ENCODE measurements at regions not wholly inside any gene's neighbourhood (a gene's known extent, or its start where the extent isn't known, plus 50 kb on each side); places are given as distances from the start of the nearest gene placed in this dataset.
A peak's percentile ranks its signal among the peaks of the same experiment; 100 is the strongest.

DNA sequence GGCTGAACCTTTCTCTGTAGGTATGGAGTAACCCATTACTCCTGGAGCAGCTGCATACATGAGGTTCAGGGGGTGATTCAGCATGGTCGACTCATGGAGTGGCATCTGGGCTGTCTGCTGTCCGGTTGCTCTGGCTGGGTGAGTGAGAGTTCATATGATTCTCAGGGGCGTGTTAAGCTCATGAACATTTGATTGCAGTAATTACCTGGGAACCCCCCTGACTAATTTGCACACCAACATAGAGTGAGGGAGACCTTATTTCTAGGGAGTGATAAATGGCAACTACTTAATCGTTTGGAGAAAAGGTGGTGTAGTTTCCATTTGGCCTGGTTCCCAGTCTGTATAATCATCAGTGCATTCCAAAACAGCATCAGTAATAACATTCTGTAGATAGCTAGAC, 661.9 kb downstream of the ETS1 start:
- DNase-seq = no peak

DNA sequence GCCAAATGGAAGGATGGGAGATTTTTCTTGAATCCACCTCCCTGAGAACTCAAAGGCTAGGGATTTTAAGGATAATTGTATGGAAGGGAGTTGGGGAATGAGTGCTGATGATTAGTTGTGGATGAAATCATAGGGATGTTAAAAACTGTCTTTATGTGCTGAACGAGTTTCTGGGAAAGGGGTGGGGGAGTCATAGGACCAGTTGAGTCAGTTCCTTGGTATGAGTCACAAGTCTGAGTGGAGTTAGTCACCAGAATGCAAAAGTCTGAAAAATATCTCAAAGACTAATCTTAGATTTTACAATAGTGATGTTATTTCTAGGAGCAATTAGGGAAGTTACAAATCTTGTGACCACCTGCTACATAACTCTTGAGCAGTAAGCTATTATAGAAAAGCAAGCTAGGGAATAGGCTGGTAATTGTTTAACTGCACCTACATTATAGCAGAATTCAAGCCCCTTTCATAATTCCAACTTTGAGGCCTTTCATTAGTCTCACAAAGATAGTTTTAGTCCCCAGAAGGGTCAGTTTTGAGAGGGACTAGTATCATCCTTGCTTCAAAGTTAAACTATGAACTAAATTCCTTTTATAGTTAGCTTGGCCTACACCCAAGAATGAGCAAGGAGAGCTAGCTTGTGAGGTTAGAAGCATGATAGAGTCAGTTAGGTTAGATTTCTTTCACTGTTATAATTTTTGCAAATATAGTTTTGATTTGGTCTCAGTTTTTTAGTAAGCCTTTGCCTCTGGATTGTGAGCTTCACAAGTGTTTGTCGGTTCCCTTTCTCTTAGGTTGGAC, 668.0 kb downstream of the ETS1 start:
- peak; percentile 25 for DNase-seq

DNA sequence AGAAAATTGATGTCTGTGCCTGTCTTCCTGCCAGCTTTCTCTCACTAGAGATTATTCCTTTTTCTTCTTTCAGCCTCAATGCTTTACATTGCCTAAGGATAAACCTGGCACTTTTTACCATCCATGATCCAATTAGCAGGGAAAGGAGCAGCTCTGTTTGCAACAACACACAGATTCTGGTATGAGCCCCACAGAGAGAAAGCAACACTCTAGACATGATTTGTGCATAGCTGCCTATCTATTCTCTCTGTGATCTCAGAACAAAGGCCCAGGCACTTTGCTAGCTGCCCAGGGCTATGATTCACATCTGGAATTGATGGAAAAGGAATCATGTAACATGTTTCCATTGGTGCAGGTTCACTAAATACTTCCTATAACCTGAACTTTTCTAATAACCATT, 685.0 kb downstream of the ETS1 start:
- DNase-seq = no peak

DNA sequence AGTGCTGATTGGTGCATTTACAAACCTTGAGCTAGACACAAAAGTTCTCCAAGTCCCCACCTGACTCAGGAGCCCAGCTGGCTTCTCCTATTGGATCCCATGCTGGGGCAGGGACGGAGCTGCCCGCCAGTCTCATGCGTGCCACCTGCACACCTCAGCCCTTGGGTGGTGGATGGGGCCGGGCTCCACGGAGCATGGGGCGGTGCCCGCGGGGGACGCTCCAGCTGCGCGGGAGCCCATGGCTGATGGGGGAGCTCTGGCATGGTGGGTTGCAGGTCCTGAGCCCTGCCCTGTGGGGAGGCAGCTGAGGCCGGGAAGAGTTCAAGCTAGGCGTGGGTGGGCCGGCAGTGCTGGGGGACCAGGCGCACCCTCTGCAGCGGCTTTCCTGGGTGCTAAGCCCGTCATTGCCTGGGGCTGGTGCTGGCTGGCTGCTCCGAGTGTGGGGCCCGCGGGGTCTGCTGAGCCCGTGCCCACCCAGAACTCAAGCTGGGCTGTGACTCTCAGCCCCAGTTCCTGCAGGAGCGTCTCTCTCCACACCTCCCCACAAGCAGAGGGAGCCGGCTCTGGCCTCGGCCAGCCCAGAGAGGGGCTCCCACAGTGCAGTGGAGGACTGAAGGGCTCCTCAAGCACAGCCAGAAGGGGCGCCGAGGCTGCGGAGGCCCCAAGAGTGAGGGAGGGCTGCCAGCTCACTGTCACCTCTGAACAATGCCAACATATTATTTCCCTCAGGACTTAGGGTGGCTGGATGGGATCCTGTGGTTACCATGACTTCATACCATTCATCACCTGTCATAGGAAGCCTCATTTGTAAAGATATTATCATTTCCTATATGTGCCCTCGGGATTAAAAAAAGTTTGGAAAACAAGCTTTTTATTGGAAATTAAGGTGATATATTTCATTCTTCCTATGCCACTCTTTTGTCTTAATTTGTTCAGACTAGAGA, 688.7 kb downstream of the ETS1 start:
- no peak for DNase-seq

DNA sequence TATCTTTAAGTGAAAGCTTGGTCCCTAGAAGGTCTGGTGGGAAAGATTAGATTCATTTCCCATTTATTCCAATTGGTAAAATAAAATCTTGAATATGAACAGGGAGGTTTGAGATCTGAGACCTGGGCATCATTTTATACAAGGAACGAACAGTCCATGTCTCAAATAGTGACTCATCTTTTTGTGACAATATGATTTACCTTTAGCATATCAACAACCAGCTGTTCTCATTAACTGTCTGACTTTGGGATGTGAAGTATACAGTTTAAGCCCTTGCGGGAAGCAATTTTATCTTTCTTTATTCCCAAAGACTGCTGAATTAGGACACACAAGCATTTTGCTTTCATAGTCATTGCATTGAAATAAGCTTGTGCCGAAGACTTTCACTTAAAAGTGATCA, 691.6 kb downstream of the ETS1 start:
- no peak for DNase-seq

DNA sequence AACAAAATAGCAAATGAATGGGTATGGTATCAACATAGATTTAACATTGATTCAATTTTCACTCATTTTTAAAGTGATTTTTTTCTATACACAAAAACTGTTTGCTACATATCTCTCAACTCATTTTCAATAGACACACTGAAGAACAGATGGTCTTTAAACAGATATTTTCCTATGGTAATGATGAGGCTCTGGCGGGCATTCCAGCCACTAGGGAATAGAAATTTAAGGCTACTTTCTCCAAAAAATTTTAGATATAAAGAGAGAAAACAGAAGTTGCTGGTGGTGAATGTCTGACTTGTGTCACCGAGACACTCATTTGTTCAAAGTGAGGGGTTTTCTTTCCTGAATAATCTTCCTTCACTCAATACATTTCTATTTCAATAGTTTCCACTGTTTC, 693.0 kb downstream of the ETS1 start:
- no peak for DNase-seq

DNA sequence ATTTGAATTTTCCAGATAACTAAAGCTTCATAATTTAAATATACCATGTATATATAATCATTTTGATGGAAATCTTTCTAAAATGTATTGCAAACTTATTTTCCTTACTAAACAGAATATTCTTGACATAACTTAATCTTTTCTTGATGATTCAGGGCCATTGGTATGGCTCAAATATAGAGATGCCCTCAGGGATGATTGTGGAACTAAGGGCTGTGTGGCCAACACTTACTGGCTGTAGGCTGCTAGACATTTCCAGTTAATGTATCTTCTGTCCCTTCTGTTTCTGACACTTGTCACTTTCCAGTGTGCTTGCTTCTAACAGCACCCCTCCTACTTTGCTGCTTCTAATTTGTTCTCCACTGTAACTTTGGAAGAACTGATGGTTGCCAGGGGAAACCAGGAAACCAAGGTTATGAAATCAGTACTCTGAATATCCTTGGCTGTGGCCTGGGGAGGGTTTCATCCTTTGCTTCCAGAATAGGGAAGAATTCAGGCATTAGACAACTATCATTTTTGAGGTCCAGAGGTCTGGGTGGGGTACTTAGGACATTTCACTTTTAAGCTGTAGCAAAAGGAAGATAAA, 697.2 kb downstream of the ETS1 start:
- DNase-seq = no peak

DNA sequence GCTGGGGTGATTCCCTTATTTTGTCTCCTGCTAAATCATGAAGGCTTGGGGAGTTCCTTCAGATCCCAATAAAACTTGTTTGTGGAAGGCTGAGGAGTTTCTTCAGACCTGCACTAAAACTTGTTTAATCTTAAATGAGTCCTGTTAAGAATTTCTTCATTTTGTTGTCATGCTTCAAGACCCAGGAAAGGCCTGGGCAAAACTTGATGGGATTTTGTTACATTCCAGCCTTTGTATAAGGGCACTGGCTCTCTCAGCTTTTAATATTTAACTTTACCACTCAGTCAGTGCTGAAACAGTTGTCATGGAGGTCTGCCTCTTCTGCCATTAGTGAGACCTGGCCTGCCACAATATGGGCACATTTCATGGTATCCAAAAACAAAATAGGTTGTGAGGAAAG, 699.0 kb downstream of the ETS1 start:
- DNase-seq = no peak

DNA sequence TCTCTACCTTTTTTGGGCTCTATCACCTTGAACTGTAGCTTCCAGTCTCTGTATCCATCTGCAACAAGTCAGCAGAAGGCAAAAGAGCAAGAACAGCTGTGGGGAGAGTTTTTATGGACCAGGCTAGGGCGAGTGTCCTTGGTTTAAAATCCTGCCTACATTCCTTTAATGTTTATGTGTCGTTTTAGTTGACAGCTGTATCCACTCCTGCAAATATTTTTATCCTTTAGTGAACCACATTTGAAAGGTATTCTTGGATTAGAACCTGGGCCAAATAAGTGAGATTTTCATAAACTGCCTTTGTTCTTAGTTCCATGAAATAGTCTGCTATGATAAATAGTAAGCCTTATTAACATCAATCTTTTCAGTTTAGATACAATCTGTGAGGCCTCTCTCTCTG, 712.2 kb downstream of the ETS1 start:
- DNase-seq = no peak

DNA sequence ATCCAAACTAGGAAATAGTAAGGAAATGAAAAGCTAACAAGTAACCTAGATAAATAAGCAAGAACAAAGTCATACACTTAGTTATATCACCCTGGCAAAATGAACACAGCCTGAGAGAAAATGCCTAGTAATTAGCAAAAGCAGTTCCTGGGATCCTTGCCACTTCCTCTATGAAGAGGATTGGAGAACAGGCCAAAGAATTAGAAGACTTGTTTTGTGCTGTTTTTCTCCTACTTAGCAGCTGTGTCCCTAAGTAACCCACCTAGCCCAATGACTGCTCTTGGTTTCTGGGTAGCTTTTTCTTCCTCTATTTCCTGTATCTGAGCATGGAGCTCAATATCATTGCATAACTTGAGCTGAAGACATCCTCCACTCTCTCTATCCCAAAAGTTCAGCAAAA, 713.9 kb downstream of the ETS1 start:
- no peak for DNase-seq

DNA sequence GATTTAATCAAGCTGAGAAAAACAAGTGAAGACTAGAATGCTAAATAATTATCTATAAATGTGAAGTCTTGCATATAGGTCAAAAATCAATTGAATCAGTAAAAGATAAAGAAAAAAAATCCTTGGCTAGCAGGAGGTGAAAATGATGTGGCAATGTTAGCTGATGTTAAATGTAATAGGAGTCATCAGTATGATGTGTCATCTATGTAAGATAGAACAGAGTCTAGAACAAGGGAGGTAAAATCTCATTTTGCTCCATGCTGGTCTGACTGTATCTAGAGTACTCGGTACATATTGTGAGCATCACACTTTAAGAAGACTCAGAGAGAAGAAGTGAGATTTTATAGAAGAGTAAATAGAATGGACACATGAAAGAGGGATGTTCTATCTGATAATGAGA, 721.2 kb downstream of the ETS1 start:
- DNase-seq = no peak

DNA sequence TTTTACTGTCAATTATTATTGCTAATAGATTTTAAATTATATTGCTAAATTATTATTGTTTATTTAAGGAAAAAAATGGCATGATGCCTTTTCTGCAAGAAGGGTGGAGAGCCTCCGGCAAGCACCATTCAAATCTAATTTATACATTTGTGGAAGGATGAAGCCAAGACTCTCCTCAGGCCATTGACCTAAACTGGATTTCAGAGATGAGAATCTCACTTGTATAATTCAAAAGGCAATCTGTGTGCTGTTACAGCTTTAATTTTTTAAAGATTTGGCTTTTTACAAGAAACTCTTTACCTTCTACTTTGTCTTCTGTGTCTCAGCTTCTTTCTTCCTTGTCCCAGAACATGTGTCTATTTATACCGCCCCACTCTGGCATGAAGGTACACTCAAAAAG, 722.5 kb downstream of the ETS1 start:
- DNase-seq = no peak

DNA sequence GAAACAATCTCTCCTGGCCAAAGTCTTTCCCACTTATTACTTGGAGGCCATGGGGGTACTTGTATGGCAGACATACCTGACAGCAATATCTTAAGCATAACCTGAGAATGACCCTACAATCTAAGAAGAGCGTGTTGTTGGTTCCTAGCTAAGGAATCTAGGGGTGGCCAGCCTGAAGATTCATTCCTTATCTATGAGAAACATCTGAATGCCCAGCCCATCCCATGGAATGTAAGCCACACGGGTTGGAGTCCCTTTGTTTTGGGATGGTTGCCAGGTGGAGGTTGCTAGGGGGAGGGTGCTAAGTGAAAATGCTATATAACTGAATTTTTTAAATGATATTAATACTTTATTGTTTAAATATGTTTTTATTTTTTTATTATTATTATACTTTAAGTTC, 725.0 kb downstream of the ETS1 start:
- no peak for DNase-seq

DNA sequence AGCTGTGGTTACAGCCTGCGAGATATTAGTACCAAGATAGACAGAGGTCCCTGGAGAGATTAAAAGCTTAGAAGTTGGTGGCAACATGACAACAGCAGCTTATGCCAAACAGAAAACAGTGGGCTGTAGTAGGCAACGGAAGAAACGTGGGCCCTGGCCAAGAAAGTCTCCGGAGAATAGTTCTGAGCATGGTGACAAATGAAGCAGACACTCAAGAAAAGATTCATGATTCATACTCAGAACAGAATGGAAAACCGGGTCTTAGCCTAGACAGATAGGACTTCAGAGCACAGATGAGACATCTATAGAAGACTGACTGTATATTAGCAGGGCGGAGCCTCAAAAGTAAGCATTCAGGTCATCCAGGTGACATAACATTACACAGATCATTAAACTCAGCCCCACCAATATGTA, 727.4 kb downstream of the ETS1 start:
- DNase-seq = no peak

DNA sequence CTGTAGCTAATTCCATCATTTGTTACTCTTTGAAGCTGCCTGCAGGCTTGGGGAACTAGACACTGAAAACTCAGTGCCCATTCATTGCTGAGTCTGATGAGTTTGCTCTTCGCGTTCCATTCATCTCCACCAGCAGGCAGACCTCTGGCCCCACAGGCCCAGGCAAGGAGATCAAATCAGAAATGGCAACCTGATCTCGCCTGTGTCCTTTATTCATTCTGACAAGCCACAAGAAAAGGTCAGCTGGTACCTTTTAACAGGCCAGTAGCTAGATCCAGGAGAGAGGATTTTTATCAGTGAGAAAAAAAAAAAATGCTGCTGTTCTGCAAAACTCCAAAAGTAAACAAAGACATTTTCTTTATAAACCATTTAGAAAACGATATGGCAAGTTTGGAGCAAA, 742.5 kb downstream of the ETS1 start:
- DNase-seq = no peak

DNA sequence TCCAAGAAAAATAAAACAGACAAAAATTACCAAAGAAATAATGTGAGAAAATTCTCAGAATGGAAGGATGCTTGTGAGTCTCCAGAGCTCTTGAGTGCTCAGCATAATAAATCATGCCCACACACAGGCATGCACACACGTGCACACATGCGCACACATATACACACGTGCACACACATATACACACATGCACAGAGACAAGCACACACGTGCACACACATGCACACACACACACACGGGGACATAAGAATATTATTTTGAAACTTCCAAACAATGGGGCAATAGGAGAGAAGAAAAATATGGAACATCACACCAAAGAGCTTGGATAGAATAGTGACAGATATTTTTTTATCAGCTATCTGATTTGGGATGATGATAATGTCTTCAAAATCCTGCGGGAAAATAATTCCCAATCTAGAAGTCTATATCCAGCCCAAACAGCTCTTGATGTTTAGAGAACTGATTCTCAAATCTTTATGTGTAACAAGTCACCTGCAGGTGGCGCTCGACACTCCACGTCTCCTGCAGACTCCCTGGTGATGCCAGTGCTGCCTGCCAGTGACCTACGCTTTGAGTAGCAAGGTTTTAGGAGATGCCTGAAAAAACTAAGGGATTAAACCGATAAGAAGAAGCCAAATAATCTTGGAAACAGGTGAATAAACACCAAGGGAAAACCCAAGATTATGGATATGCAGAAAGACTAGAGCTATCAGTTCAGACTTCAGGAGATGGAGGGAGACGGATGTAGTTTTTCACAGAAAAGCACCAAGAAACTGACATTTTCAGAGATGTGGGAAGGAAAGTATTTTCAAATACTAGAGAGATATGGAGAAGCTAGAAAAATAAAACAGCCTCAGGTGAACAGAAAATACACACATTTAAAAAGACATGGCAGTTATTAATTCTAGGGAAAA, 743.6 kb downstream of the ETS1 start:
- DNase-seq = peak; percentile 70

DNA sequence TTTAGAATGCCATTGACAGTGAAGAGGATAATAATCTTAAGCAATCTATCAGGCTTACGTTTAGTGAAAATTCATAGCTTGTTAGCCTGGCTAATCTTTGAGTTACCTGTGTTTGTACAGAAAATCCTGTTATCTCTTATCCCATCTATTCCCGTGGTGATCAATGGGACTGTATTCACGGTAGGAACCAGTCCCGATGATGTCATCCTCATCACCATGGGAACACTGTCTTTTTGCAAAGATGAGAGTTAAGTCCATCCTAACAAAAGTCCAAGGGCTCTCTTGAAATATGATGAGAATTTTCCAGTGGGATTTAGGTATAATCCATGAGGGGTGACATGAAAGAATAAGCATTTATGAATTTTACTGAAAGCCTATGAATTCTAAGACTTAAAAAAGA, 762.2 kb downstream of the ETS1 start:
- DNase-seq = no peak

DNA sequence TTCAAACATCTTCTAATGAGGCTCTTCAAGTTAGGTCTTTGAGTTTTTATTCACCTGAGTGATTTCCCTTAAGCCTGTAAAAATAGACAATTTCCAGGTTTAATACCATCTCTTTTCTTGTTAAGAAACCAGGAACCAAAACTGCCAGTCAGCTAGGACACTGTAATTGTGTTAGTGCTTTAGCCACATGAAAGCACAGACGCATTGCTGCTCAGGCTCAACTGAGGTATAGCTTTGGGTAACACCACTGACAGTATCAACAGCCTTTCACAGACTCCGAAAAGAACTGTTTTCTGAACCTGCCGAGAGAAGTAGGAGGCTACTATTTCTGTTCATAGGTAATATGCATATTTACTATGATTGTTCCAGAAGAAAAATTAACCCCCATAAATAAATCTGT, 768.7 kb downstream of the ETS1 start:
- DNase-seq = no peak

DNA sequence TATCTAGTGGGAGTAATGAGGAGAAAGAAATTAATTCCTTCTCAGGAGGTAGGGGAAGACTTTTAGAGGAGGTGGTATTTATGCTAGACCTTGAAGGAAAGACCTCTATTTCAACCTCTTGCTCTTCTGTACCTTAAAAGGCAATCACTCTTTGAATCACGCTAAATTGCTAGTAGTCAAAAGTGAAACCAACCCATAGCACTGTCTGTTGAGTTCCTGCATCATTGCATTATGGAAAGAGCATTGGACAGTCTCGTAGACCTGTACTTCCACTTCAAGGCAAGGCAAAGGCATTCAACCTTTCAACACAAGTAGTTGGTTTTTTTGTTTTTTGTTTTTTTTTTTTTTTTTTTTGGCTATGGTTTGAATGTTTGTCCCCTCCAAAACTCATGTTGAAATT, 770.4 kb downstream of the ETS1 start:
- DNase-seq = no peak

DNA sequence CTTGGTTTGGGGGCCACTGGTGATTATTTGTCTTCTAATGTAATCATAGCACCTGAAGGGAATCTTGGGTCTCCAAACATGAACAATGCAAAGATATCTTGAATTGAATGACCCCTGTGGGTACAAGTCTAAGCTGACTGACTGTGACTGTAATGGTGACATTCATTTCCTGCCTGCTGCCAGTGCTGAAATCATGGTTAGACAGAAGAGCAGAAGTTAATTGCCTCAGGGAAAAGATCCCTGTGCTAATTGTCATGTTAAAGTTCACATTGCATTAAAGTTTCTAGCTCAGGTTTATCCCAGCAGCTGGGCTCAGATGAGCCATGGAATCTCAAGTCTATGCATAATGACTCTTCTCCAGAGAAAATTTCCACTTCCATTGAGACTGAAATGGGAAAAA, 772.0 kb downstream of the ETS1 start:
- DNase-seq = no peak

DNA sequence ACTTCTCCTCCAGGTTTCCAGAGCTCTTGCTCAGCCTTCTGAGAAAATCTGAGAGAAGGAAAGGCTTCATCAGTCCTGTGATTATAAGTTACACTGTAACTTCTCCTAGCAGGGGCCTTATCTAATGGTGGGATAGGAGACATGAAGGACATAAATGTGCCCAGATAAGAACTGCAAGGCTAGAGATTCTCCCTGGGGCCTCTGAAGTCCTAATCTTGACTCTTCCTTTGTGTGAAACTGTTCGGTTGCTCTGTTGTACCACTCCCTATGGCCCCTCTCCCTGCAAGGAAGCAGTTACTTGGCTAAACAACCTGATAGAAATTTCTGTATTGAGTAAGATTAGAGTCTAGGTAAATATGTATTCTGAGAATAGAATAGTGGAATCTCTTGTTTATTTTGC, 780.9 kb downstream of the ETS1 start:
- no peak for DNase-seq

DNA sequence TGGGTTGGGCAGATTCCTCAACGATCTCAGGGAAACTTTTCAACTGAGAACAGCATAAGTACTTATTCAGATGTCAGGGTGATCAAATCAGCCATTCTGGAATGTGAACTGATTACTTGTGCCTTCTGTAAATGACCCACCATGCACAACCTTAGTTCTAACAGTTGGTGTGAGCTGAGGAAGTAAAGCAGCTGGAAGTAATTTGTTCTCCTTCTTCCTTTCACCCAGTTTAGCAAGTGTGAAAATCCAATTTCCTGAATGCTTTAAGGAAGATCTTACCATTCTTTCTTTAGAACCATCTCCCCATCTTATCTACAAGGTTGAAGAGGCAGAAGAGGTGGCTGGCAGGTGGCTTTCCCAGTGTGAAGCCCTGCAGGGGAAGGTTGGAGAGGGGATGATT, 781.6 kb downstream of the ETS1 start:
- no peak for DNase-seq

Measured in suppressor macrophage treated with lipopolysaccharide for 4 hours (primary cell).